Immature natural killer cell (primary cell): ENCODE measurements at regions not wholly inside any gene's neighbourhood (a gene's known extent, or its start where the extent isn't known, plus 50 kb on each side); places are given as distances from the start of the nearest gene placed in this dataset.

Experiments used
- DNase-seq, 3 donors: peaks; one replicate each; pipeline ENCODE4 v3.0.0; 2022; ENCODE audit warnings: mixed read lengths in 1 of 3
- H3K27ac Mint-ChIP-seq, 6 donors: one replicate each; pipeline ENCODE4 v1.8.0; 2020; ENCODE audit warnings: mixed read lengths in 6 of 6, mild to moderate bottlenecking in 5 of 6, inconsistent platforms in 4 of 6, moderate library complexity in 3 of 6
- H3K27me3 Mint-ChIP-seq, 3 donors: one replicate each; pipeline ENCODE4 v1.8.0; 2020 to 2021; ENCODE audit warnings: low read depth in 3 of 3, mild to moderate bottlenecking in 3 of 3, mixed read lengths in 3 of 3, moderate library complexity in 3 of 3, inconsistent platforms in 1 of 3
- H3K36me3 Mint-ChIP-seq, 3 donors: one replicate each; pipeline ENCODE4 v1.8.0; 2020; ENCODE audit warnings: mixed read lengths in 3 of 3, inconsistent platforms in 2 of 3, mild to moderate bottlenecking in 2 of 3
- H3K4me1 Mint-ChIP-seq, 2 donors: one replicate each; pipeline ENCODE4 v1.8.0; 2020; ENCODE audit warnings: inconsistent platforms in 2 of 2, mild to moderate bottlenecking in 2 of 2, mixed read lengths in 2 of 2, moderate library complexity in 1 of 2
- H3K4me3 Mint-ChIP-seq, 5 donors: one replicate each; pipeline ENCODE4 v1.8.0; 2020; ENCODE audit warnings: mild to moderate bottlenecking in 5 of 5, mixed read lengths in 5 of 5, inconsistent platforms in 3 of 5, moderate library complexity in 3 of 5
- H3K9me3 Mint-ChIP-seq, 6 donors: one replicate each; pipeline ENCODE4 v1.8.0; 2020; ENCODE audit warnings: mild to moderate bottlenecking in 6 of 6, mixed read lengths in 6 of 6, inconsistent platforms in 4 of 6, moderate library complexity in 3 of 6

DNA sequence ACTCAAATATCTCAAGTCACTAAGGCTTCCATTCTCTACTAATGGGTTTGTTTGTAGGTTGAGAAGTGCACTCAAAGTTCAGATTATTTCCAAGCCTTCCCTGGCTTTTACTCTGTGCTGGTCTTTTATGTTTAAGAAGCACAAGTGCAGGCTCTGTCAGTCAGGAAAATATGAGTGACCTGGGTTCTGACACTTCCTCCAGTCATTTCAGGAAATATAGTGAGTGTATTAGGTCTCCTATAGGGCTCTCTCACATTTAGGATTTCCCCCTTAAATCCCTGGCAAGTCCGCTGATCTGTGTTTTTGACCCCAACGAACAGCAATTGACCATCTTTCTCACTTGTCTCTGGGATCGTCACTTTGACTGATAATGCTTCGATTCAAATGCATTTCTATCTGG, 210.2 kb downstream of the ARPP21 start:
- Mint-ChIP-seq H3K27me3 (no peaks in the 10 kb centered on the region), H3K36me3 (peaks cover 0 to 3% (median 0%) of the 10 kb centered on the region in 3 donors), H3K4me1 (no peaks in the 10 kb centered on the region), H3K27ac (no peak overlapping the region), H3K4me3 (no peak overlapping the region), H3K9me3 (peaks cover 0 to 10% (median 0%) of the 10 kb centered on the region in 6 donors)
- no peak for DNase-seq

DNA sequence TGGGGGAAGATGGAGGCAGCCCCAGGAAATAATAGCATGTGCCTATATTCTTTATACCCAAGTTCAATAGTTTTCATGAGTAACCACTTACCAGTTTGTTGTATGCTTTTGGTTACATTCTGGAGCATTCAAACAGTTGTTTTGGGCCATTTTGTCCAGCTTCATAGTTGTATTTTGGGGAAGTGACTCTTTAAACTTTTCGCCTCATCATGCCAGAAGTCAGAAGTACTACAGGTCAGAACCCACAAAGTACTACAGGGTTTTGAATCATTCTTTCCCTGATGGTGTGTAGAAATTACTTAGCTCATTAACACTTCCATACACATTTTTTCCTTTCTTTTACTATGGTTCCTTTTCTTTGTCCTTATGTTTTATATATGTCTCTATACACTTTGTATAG, 210.6 kb downstream of the ARPP21 start:
- no peaks in the 10 kb centered on the region for H3K27me3 Mint-ChIP-seq
- no peaks in the 10 kb centered on the region for H3K4me1 Mint-ChIP-seq
- peaks cover 0 to 10% (median 0%) of the 10 kb centered on the region in 6 donors for H3K9me3 Mint-ChIP-seq
- no peak overlapping the region for H3K4me3 Mint-ChIP-seq
- H3K27ac Mint-ChIP-seq, result no peak overlapping the region
- no peak for DNase-seq
- peaks cover 0 to 5% (median 0%) of the 10 kb centered on the region in 3 donors for H3K36me3 Mint-ChIP-seq

DNA sequence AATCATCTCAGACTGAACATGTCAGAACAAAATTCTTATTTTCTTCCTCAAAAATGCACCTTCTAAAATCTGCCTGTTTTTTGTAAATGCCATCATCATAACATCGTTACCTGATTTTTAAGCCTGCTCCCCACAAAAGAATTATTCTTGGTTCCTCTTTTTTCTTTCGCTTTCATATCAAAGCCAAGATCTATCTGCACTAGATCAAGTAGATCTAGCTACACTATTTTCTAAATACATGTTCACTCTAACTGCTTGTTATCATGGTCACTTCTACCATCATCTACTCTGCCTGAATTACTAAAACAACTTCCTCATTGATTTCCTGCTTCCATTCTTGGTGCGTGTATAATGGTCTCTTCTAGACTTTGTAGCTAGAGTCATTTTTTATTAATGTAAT, 217.7 kb downstream of the ARPP21 start:
- H3K9me3 Mint-ChIP-seq, result peaks cover 0 to 12% (median 6%) of the 10 kb centered on the region in 6 donors
- no peak for DNase-seq
- H3K4me1 Mint-ChIP-seq, result no peaks in the 10 kb centered on the region
- H3K27ac Mint-ChIP-seq, result no peak overlapping the region
- no peak overlapping the region for H3K4me3 Mint-ChIP-seq
- H3K27me3 Mint-ChIP-seq, result peaks cover 0 to 3% (median 0%) of the 10 kb centered on the region in 3 donors
- H3K36me3 Mint-ChIP-seq, result peaks cover 0 to 5% (median 0%) of the 10 kb centered on the region in 3 donors

DNA sequence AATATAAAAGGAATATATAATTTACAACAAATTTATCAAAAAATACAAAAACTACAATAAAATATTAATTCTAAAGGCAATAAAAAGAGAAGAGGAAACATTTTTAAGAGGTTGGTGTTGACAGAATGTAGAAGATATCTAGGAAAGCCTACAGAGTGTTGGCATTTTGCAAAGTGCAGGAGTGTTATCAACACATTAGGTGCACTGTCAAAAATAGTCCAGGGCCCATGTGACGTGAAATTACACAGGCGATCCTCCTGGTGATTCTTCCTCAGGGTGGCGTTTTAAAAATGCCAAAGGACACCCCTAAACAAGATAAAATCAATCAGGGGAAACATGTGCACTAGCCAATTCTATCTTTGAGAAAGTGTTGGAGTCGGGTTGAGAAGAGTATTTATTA, 222.7 kb downstream of the ARPP21 start:
- DNase-seq, result no peak
- peaks cover 0 to 3% (median 0%) of the 10 kb centered on the region in 3 donors for H3K27me3 Mint-ChIP-seq
- H3K36me3 Mint-ChIP-seq, result no peaks in the 10 kb centered on the region
- peaks cover 0 to 24% (median 5%) of the 10 kb centered on the region in 6 donors for H3K9me3 Mint-ChIP-seq
- H3K27ac Mint-ChIP-seq, result no peak overlapping the region
- no peaks in the 10 kb centered on the region for H3K4me1 Mint-ChIP-seq
- no peak overlapping the region for H3K4me3 Mint-ChIP-seq

DNA sequence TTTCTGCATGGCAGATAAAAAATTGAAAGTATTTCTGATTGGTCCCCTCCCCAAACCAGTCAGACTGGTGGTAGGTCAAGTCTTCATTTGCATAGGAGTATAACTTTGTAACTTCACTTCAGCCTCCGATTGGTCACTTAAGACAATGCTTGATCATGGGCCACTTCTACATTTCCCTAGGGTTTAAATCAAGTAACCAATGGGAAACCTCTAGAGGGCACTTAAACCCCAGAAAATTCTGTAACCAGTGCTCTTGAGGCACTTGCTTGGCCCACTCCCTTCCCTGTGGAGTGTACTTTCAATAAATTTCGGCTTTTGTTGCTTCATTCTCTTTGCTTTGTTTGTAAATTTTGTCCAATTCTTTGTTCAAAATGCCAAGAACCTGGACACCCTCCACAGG, 225.5 kb downstream of the ARPP21 start:
- no peak overlapping the region for H3K27ac Mint-ChIP-seq
- peaks cover 0 to 21% (median under 1%) of the 10 kb centered on the region in 6 donors for H3K9me3 Mint-ChIP-seq
- H3K27me3 Mint-ChIP-seq, result peaks cover 0 to under 1% (median 0%) of the 10 kb centered on the region in 3 donors
- DNase-seq, result no peak
- H3K4me3 Mint-ChIP-seq, result no peak overlapping the region
- no peaks in the 10 kb centered on the region for H3K36me3 Mint-ChIP-seq
- H3K4me1 Mint-ChIP-seq, result no peaks in the 10 kb centered on the region

DNA sequence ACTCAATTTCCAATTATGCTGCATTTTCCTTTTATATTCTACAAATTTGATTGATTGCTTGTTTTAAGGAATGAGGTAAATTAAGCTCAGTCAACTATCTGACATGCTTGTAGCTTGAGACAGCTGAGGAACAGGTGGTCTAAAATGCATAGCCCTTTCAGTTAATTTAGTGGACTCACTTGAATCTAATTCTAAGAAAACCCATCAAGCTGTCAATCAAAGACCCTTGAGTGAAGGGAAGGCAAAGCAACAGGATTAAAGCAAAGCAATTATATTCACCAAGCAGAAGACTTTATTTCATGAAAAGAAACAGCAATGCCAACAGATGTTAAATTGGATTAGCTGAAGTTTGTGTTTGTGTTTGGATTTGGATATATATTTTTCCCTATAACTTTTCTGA, 228.5 kb downstream of the ARPP21 start:
- no peaks in the 10 kb centered on the region for H3K4me1 Mint-ChIP-seq
- no peak overlapping the region for H3K27ac Mint-ChIP-seq
- no peaks in the 10 kb centered on the region for H3K27me3 Mint-ChIP-seq
- H3K36me3 Mint-ChIP-seq, result no peaks in the 10 kb centered on the region
- peaks cover 0 to 15% (median 4%) of the 10 kb centered on the region in 6 donors for H3K9me3 Mint-ChIP-seq
- DNase-seq, result no peak
- no peak overlapping the region for H3K4me3 Mint-ChIP-seq

DNA sequence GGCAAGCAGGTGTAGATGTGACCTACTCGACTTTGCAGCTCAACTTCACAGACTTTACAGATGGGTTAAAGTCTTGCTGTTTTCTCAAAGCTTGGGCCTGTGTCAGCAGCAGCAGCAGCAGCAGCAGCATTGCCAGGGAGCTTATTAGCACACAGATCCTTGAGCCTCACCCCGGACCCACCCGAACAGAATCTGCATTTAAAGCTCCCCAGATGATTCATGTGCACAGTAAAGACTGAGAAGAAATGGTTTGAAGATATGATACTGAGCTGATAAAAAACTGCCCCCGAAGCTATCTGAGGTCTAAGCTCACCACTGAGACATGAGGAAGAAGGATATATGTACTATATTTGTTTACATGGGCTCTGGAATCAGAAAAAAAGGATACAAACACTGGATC, 231.7 kb downstream of the ARPP21 start:
- Mint-ChIP-seq H3K4me3 (no peak overlapping the region), H3K27me3 (no peaks in the 10 kb centered on the region), H3K9me3 (peaks cover 0 to 14% (median 3%) of the 10 kb centered on the region in 6 donors), H3K27ac (no peak overlapping the region), H3K4me1 (no peaks in the 10 kb centered on the region), H3K36me3 (no peaks in the 10 kb centered on the region)
- no peak for DNase-seq

DNA sequence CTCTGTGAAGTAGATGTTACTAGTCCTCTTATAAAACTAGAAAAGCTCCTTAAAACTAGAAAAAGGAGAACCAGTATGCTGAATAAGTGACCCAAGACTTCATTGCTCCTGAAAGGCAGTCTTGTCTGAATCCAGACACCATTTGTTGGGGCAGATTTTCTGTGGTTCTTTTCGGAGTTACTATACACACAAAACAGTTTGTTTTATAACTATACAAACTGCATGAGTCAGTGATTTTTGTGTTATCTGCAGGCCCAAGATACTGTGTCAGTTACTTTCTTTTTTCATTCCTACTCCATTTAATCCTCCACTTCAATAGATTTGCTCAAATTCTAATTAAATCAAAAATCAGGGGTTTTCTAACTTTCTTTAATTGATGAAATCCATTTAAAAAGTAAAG, 244.6 kb downstream of the ARPP21 start:
- Mint-ChIP-seq H3K4me3 (no peak overlapping the region), H3K27me3 (no peaks in the 10 kb centered on the region)

DNA sequence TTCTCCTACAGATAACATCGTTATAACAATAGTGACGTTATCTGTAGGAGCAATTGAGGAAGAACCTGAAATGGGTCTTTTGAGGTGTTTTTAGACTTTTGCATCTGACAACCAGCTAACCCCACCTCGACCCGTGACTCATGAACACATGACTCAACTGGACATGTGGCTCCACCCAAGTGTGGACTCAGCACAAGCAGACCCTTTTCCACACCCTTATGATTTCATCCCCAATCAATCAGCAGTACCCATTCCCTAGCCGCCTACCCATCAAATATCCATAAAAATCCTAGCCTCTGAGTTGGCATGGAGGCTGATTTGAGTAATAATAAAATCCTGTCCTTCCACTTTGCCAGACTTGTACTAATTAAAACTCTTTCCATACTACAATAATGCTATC, 255.4 kb downstream of the ARPP21 start:
- no peak overlapping the region for H3K27ac Mint-ChIP-seq
- peaks cover 1 to 15% (median 9%) of the 10 kb centered on the region in 6 donors for H3K9me3 Mint-ChIP-seq
- H3K36me3 Mint-ChIP-seq, result no peaks in the 10 kb centered on the region

More for the DNA sequence above, 244.6 kb downstream of the ARPP21 start:
- Mint-ChIP-seq H3K4me1 (no peaks in the 10 kb centered on the region), H3K36me3 (no peaks in the 10 kb centered on the region), H3K9me3 (peaks cover 2 to 27% (median 13%) of the 10 kb centered on the region in 6 donors), H3K27ac (no peak overlapping the region)
- DNase-seq, result no peak

DNA sequence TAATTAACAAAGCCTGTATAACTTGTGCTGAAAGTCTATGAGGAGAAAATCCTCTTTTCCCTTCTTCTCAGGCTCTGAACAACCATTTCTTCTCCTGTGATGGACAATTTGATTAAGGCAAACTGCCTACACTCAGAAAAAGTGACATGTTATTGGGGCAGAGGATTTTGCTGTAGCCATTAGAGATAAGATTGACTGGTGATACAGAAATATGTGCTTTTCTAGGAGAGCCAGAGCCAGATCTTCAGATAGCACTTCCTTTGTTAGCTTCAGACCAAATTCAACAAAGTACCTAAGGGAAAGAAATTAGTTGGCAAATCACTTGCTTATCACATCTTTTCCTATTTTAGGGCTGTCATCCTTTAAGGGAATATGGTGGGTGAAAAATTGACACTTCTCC, 259.9 kb downstream of the ARPP21 start:
- no peaks in the 10 kb centered on the region for H3K4me1 Mint-ChIP-seq
- no peak overlapping the region for H3K4me3 Mint-ChIP-seq
- peaks cover 0 to 7% (median 2%) of the 10 kb centered on the region in 6 donors for H3K9me3 Mint-ChIP-seq
- H3K36me3 Mint-ChIP-seq, result no peaks in the 10 kb centered on the region
- no peak for DNase-seq
- H3K27ac Mint-ChIP-seq, result no peak overlapping the region
- H3K27me3 Mint-ChIP-seq, result peaks cover 0 to 3% (median under 1%) of the 10 kb centered on the region in 3 donors

More for the DNA sequence above, 255.4 kb downstream of the ARPP21 start:
- no peak for DNase-seq
- Mint-ChIP-seq H3K4me1 (no peaks in the 10 kb centered on the region), H3K27me3 (peaks cover 2% of the 10 kb centered on the region in 3 donors), H3K4me3 (no peak overlapping the region)

DNA sequence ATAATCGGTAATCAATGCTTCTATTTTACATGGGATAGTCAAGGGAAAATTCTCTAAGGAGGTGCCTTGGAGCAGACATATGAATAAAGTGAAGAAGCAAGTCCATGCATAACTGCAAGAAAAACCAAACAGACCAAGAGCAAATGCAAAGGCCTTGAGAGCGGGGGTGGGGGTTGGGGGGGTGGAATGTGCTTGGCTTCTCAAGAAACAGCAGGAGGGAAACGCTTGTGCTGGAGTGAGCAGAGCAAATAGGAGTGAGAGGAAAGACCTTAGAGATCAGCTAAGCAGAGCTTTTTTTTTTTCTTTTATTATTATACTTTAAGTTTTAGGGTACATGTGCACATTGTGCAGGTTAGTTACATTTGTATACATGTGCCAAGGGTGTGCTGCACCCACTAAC, 260.8 kb downstream of the ARPP21 start:
- H3K36me3 Mint-ChIP-seq, result no peaks in the 10 kb centered on the region
- H3K9me3 Mint-ChIP-seq, result peaks cover 0 to 4% (median 2%) of the 10 kb centered on the region in 6 donors
- H3K27ac Mint-ChIP-seq, result no peak overlapping the region
- H3K4me3 Mint-ChIP-seq, result no peak overlapping the region
- no peak for DNase-seq
- H3K4me1 Mint-ChIP-seq, result no peaks in the 10 kb centered on the region
- peaks cover 0 to 3% (median 0%) of the 10 kb centered on the region in 3 donors for H3K27me3 Mint-ChIP-seq

DNA sequence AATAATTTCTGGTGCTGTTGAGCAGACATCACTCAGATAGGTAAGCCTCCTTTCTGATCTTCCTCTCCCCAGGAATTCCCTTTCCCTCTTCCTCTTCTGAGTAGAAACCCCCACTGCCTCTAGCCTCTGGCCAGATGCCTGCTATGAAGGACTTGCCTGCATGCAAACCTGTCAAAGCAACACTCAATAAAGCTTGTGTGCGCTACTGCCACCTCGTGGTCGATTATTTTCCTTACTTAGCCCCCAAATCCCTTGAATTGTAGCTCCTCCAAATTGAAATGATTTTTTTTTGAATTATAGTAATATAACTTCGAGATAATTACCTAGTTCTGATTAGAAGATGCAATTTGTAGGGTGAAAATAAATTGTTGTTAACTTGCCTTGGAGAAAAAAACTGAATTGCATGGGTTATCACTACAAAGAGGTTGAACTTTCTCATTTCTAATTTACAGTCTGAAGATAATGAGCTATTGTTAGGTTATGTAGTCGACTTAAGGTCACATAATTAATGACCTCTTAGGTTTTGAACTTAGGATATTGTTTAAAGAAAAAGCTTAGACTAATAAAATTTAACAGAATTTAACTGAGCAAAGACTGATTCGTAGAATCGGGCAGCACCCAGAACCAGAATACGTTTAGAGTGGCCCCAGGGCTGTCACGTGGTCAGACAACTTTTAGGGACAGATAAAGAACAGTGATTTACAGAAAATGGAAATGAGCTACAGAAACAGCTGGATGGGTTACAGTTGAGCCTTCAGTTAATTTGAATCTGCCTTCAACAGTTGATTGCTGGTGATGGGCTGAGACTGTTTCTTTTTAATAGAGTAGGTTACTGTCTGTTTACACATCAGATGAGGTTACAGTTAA, 269.3 kb downstream of the ARPP21 start:
- Mint-ChIP-seq H3K36me3 (no peaks in the 10 kb centered on the region), H3K4me1 (no peaks in the 10 kb centered on the region), H3K4me3 (no peak overlapping the region), H3K27ac (no peak overlapping the region), H3K9me3 (peaks cover 0 to 5% (median 0%) of the 10 kb centered on the region in 6 donors), H3K27me3 (peaks cover 0 to 3% (median 0%) of the 10 kb centered on the region in 3 donors)
- peak in 2 of 3 donors; percentile 2 to 5 for DNase-seq

DNA sequence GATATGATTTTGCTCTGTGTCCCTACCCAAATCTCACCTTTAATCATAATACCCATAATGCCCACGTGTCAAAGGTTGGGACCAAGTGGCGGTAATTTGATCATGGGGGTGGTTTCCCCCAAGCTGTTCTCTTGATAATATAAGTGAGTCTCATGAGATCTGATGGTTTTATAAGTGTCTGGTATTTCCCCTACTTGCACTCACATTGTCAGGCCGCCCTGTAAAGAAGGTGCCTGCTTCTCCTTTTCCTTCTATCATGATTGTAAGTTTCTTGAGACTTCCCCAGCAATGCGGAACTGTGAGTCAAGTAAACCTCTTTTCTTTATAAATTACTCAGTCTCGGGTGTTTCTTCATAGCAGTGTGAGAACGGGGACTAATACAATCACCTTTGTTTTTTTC, 279.8 kb downstream of the ARPP21 start:
- Mint-ChIP-seq H3K4me1 (no peaks in the 10 kb centered on the region), H3K9me3 (peaks cover 7 to 40% (median 15%) of the 10 kb centered on the region in 6 donors), H3K36me3 (no peaks in the 10 kb centered on the region), H3K27ac (no peak overlapping the region), H3K4me3 (no peak overlapping the region), H3K27me3 (peaks cover 0 to 4% (median 0%) of the 10 kb centered on the region in 3 donors)
- DNase-seq, result no peak

DNA sequence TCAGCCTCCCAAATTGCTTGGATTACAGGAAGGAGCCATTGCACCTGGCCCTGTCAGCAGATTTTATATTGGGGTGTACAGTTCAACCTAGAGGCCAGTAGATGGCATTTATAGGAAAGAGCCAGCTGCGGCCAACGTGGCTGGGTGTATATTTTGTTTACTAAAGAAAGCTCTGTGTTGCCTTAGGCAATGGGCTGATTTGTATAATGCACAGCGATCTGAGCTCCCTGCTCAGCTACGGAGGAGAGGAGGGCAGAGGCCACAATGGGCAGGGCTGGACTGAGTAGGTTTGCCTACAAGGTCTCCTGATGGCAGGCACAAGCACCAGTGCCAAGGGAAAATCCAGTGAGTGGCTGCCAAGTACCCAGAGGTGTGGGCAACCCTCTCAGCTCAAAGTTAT, 282.4 kb downstream of the ARPP21 start:
- Mint-ChIP-seq H3K4me1 (no peaks in the 10 kb centered on the region), H3K27ac (no peak overlapping the region), H3K9me3 (peaks cover 7 to 40% (median 14%) of the 10 kb centered on the region in 6 donors), H3K4me3 (no peak overlapping the region), H3K27me3 (peaks cover 0 to 3% (median 0%) of the 10 kb centered on the region in 3 donors), H3K36me3 (no peaks in the 10 kb centered on the region)
- DNase-seq, result no peak
